Suprapubic skin (tissue), 4 donors: ENCODE measurements at regions not wholly inside any gene's neighbourhood (a gene's known extent, or its start where the extent isn't known, plus 50 kb on each side); places are given as distances from the start of the nearest gene placed in this dataset.

Experiments used
- CTCF ChIP-seq, 2 donors: fragments of 200-600 bp in 1 of 2; fragments of 450-650 bp in 1 of 2; sonication (generic) in 1 of 2; IDR thresholded peaks; one replicate each; pipeline ENCODE4 v1.5.1; 2016 to 2019; ENCODE audit warnings: antibody characterized with exemption in 2 of 2, mild to moderate bottlenecking in 1 of 2, moderate library complexity in 1 of 2
- EP300 ChIP-seq: sonication (generic); formaldehyde crosslinking; IDR thresholded peaks from one replicate; pipeline ENCODE4 v1.6.1; 2017; ENCODE audit warnings: antibody characterized with exemption
- POLR2A ChIP-seq, 2 donors: fragments of 450-650 bp; IDR thresholded peaks; one replicate each; pipeline ENCODE4 v1.6.1; 2017; ENCODE audit warnings: antibody characterized with exemption in 2 of 2, mild to moderate bottlenecking in 2 of 2, moderate library complexity in 2 of 2
- POLR2AphosphoS5 ChIP-seq, 3 donors: sonication (generic); formaldehyde crosslinking; IDR thresholded peaks; one replicate each; pipeline ENCODE4 v1.6.1; 2017; ENCODE audit warnings: antibody characterized with exemption in 3 of 3

- TF ChIP-seq POLR2A (IDR thresholded peaks at IDR 0.05) (no peak), CTCF (IDR thresholded peaks at IDR 0.05) (no peak), POLR2AphosphoS5 (IDR thresholded peaks at IDR 0.05) (no peak), EP300 (no peak)
Measured at GRCh38 chr10:125407000-125407502, 246.7 kb upstream of the CTBP2 start.
